T-cell (primary cell): ENCODE measurements at regions not wholly inside any gene's neighbourhood (a gene's known extent, or its start where the extent isn't known, plus 50 kb on each side); places are given as distances from the start of the nearest gene placed in this dataset.
"Not testable (repeated sequence)": the region's sequence is repeated elsewhere in the genome, so short reads cannot be mapped to it uniquely, and the experiment has no call there.

Experiments
- ATAC-seq, 4 experiments: fragments of 200-7000 bp in 3 of 4; fragments of 150-1000 bp in 1 of 4; cut with Tn5 transposase; replicated peaks in 1 of 4; 1 replicate in 3 of 4; 2 replicates in 1 of 4; pipeline ENCODE4 v1.10.0; 2021; ENCODE audit warnings: moderate library complexity in 3 of 4, mild to moderate bottlenecking in 2 of 4, moderate number of reproducible peaks in 1 of 4
- CTCF ChIA-PET, 2 donors: fragments of 300-600 bp; sonication (Branson Sonifier 250); formaldehyde crosslinking; loops; one replicate each; lab custom pipeline; 2022; ENCODE audit warnings: antibody characterized with exemption in 2 of 2; lab: Charles Lee
- POLR2A ChIA-PET, 2 donors: fragments of 300-600 bp; sonication (Branson Sonifier 250); formaldehyde crosslinking; loops; one replicate each; lab custom pipeline; 2022; ENCODE audit warnings: antibody characterized with exemption in 2 of 2; lab: Charles Lee
- DNase-seq, 35 experiments: peaks; one replicate each; pipeline versions ENCODE4 v3.0.0 to v3.0.0-alpha.2; 2013 to 2023
- H3K27ac ChIP-seq: one replicate; pipeline ENCODE4 v1.5.1; 2013; ENCODE audit warnings: low read length
- H3K27me3 ChIP-seq, 2 experiments: replicated peaks in 1 of 2; 1 replicate in 1 of 2; 2 replicates in 1 of 2; pipeline versions ENCODE4 v1.6.1 to v1.7.0; 2013; ENCODE audit warnings: low read length in 1 of 2, mixed read lengths in 1 of 2; ENCODE audit not compliant: control insufficient read depth in 2 of 2, insufficient read depth in 2 of 2; ENCODE audit errors: extremely low read depth in 1 of 2
- H3K36me3 ChIP-seq, 2 donors: 1 replicate in 1 of 2; 2 replicates in 1 of 2; pipeline versions ENCODE4 v1.6.1 to v1.7.0; 2013; ENCODE audit warnings: low read length in 1 of 2; ENCODE audit not compliant: control insufficient read depth in 2 of 2, insufficient read depth in 1 of 2; ENCODE audit errors: extremely low read depth in 1 of 2
- H3K4me1 ChIP-seq, 2 experiments: 1 replicate in 1 of 2; 2 replicates in 1 of 2; pipeline versions ENCODE4 v1.6.1 to v1.7.0; 2013; ENCODE audit warnings: low read length in 2 of 2, mixed read lengths in 1 of 2; ENCODE audit not compliant: insufficient read depth in 2 of 2, control insufficient read depth in 1 of 2; ENCODE audit errors: extremely low read depth in 1 of 2
- H3K4me3 ChIP-seq, 2 donors: 1 replicate in 1 of 2; 2 replicates in 1 of 2; pipeline versions ENCODE4 v1.5.1 to v1.7.0; 2013; ENCODE audit warnings: mild to moderate bottlenecking in 2 of 2, low read length in 1 of 2, moderate library complexity in 1 of 2; ENCODE audit not compliant: control insufficient read depth in 1 of 2; ENCODE audit errors: extremely low read depth in 1 of 2
- H3K9me3 ChIP-seq: 2 replicates; pipeline ENCODE4 v1.7.0; 2013
- H3K27ac Mint-ChIP-seq, 2 donors: one replicate each; pipeline ENCODE4 v1.8.0; 2020 to 2021; ENCODE audit warnings: mild to moderate bottlenecking in 2 of 2, mixed read lengths in 2 of 2
- H3K27me3 Mint-ChIP-seq, 2 donors: one replicate each; pipeline ENCODE4 v1.8.0; 2021 to 2022; ENCODE audit warnings: mixed read lengths in 2 of 2
- H3K36me3 Mint-ChIP-seq: one replicate; pipeline ENCODE4 v1.8.0; 2021; ENCODE audit warnings: mixed read lengths
- H3K4me1 Mint-ChIP-seq, 3 donors: one replicate each; pipeline ENCODE4 v1.8.0; 2020 to 2022; ENCODE audit warnings: mixed read lengths in 3 of 3, mild to moderate bottlenecking in 1 of 3
- H3K4me3 Mint-ChIP-seq, 3 donors: one replicate each; pipeline ENCODE4 v1.8.0; 2020 to 2022; ENCODE audit warnings: mild to moderate bottlenecking in 3 of 3, mixed read lengths in 3 of 3, moderate library complexity in 3 of 3
- H3K9me3 Mint-ChIP-seq, 3 donors: one replicate each; pipeline ENCODE4 v1.8.0; 2020 to 2022; ENCODE audit warnings: mixed read lengths in 3 of 3
- WGBS: methylation state at CpG from one replicate; pipeline ENCODE4 v1.1.5; 2013; ENCODE audit warnings: missing lambda C conversion rate; ENCODE audit not compliant: insufficient coverage; 5-methylcytosine and 5-hydroxymethylcytosine counted together

GRCh38 chr11:122193881-122194480, 78.0 kb upstream of the BLID start:
- ATAC-seq, H3K4me1 ChIP-seq, H3K27ac Mint-ChIP-seq, CTCF ChIA-PET, H3K4me3 ChIP-seq, H3K4me3 Mint-ChIP-seq, H3K36me3 Mint-ChIP-seq, H3K27ac ChIP-seq, H3K9me3 Mint-ChIP-seq, DNase-seq, H3K4me1 Mint-ChIP-seq, H3K36me3 ChIP-seq, H3K27me3 ChIP-seq, H3K9me3 ChIP-seq, POLR2A ChIA-PET: not testable (repeated sequence)
- WGBS = 39% methylated on average over 3 of the region's 5 CpGs
- H3K27me3 Mint-ChIP-seq = peaks cover 7 to 13% of the 10 kb centered on the region in 2 donors

DNA sequence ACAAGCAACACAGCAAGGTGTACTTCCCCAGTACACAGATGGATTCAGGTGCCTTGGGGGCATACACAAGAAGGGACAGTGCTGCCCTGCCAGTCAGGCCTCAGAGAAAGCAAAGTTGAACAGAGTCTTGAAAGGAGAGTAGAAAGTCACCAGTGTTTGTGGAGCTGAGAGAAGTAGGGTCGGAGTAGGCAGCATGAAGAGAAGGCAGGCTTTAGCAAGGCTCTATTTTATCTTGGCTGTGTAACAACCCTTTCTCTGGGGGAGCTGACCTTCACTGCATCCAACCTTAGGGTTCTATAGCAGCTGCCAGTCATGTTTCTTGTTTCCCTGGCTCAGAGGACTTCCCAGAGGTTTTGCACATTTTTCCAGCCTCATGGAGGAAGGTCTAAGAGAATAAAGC, 77.4 kb upstream of the BLID start:
- Mint-ChIP-seq H3K36me3 (no peaks in the 10 kb centered on the region), H3K4me1 (no peaks in the 10 kb centered on the region), H3K9me3 (peaks cover 0 to 4% (median 0%) of the 10 kb centered on the region in 3 donors), H3K4me3 (no peak overlapping the region), H3K27me3 (peaks cover 7 to 13% of the 10 kb centered on the region in 2 donors), H3K27ac (no peak overlapping the region)
- Histone ChIP-seq H3K9me3 (no peaks in the 10 kb centered on the region), H3K27me3 (no peaks in the 10 kb centered on the region), H3K36me3 (no peaks in the 10 kb centered on the region), H3K4me1 (no peaks in the 10 kb centered on the region), H3K27ac (no peak overlapping the region), H3K4me3 (no peak overlapping the region)
- DNase-seq (no peak), ATAC-seq (no peak)
- WGBS = no CpG with 5 or more reads among the region's 1 CpG
- POLR2A ChIA-PET = no interaction called here
- CTCF ChIA-PET = no interaction called here

- no peak overlapping the region for H3K4me3 ChIP-seq
- Mint-ChIP-seq H3K36me3 (no peaks in the 10 kb centered on the region), H3K4me3 (no peak overlapping the region), H3K9me3 (peaks cover 0 to 4% (median 0%) of the 10 kb centered on the region in 3 donors), H3K27ac (no peak overlapping the region), H3K4me1 (no peaks in the 10 kb centered on the region), H3K27me3 (peaks cover 7 to 12% of the 10 kb centered on the region in 2 donors)
- no peaks in the 10 kb centered on the region for H3K4me1 ChIP-seq
- WGBS = 80% methylated on average over 1 of the region's 3 CpGs
- POLR2A ChIA-PET = no interaction called here
- ATAC-seq (no peak), DNase-seq (no peak)
- no peaks in the 10 kb centered on the region for H3K27me3 ChIP-seq
- H3K36me3 ChIP-seq = no peaks in the 10 kb centered on the region
- CTCF ChIA-PET = no interaction called here
- H3K9me3 ChIP-seq = no peaks in the 10 kb centered on the region
- no peak overlapping the region for H3K27ac ChIP-seq
Observed at GRCh38 chr11:122192634-122193255, 76.7 kb upstream of the BLID start.

- Histone ChIP-seq H3K36me3 (no peaks in the 10 kb centered on the region), H3K4me3 (no peak overlapping the region), H3K9me3 (no peaks in the 10 kb centered on the region), H3K4me1 (no peaks in the 10 kb centered on the region), H3K27me3 (no peaks in the 10 kb centered on the region), H3K27ac (no peak overlapping the region)
- CTCF ChIA-PET = no interaction called here
- POLR2A ChIA-PET = interaction anchor here in 1 of 2 donors (0.6 kb wide), 1 partner anchor 8 kb away, joined by 3 read pairs; no protein-coding TSS in a partner anchor
- Mint-ChIP-seq H3K4me3 (no peak overlapping the region), H3K4me1 (no peaks in the 10 kb centered on the region), H3K27me3 (peaks cover 1 to 6% of the 10 kb centered on the region in 2 donors), H3K36me3 (no peaks in the 10 kb centered on the region), H3K9me3 (no peaks in the 10 kb centered on the region), H3K27ac (no peak overlapping the region)
- WGBS = no CpG with 5 or more reads among the region's 2 CpGs
- DNase-seq (no peak), ATAC-seq (no peak)
Observed at GRCh38 chr11:122190768-122191167, 74.8 kb upstream of the BLID start.

- Mint-ChIP-seq H3K4me1 (no peaks in the 10 kb centered on the region), H3K36me3 (no peaks in the 10 kb centered on the region), H3K27ac (no peak overlapping the region), H3K4me3 (no peak overlapping the region), H3K9me3 (no peaks in the 10 kb centered on the region), H3K27me3 (peaks cover 3 to 9% of the 10 kb centered on the region in 2 donors)
- Histone ChIP-seq H3K4me1 (no peaks in the 10 kb centered on the region), H3K9me3 (no peaks in the 10 kb centered on the region), H3K27me3 (no peaks in the 10 kb centered on the region), H3K36me3 (no peaks in the 10 kb centered on the region), H3K27ac (no peak overlapping the region), H3K4me3 (no peak overlapping the region)
- ChIA-PET CTCF (no interaction called here), POLR2A (interaction anchor here (0.6 to 0.7 kb wide), 2 partner anchors 15 to 21 kb away, joined by 4 to 6 read pairs; no protein-coding TSS in a partner anchor)
- WGBS = no CpG with 5 or more reads among the region's 2 CpGs
- DNase-seq (no peak), ATAC-seq (no peak)
Observed at GRCh38 chr11:122189229-122189628, 73.2 kb upstream of the BLID start.

DNA sequence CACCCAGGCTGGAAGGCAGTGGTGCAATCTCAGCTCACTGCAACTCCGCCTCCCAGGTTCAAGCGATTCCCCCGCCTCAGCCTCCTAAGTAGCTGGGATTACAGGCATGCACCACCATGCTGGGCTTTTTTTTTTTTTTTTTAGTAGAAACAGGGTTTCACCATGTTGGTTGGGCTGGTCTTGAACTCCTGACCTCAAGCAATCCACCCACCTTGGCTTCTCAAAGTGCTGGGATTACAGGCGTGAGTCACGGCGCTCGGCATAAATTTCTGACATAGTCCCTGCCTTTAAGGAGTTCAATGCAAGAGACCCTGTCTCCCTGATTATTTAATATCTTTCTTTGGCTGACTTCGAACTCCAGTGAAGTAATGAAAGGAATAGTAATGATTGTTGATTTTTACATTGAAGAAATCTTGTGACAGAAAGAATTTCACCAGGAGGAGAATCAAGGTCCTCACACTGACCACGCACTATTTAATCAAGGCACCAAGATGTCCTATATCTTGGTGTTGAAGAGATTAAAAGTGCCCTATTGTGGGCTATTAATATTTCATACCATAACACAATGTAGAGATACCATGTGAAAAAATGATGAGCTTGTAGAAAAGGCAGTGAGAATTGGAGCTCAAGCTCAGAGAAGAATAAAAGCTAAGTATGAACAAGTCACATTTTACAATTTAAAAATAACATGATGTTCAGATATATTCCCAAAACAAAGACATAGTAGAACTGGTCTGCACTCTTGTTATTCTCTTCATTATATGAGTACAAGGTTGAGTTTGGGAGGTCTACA, 71.6 kb upstream of the BLID start:
- Histone ChIP-seq H3K27ac (no peak overlapping the region), H3K9me3 (no peaks in the 10 kb centered on the region), H3K27me3 (no peaks in the 10 kb centered on the region), H3K4me3 (no peak overlapping the region), H3K4me1 (no peaks in the 10 kb centered on the region), H3K36me3 (no peaks in the 10 kb centered on the region)
- ChIA-PET POLR2A (no interaction called here), CTCF (no interaction called here)
- Mint-ChIP-seq H3K27ac (no peak overlapping the region), H3K4me1 (no peaks in the 10 kb centered on the region), H3K36me3 (no peaks in the 10 kb centered on the region), H3K4me3 (no peak overlapping the region), H3K27me3 (peaks cover 0 to 7% of the 10 kb centered on the region in 2 donors), H3K9me3 (no peaks in the 10 kb centered on the region)
- WGBS = no CpG with 5 or more reads among the region's 9 CpGs
- ATAC-seq = no peak
- no peak for DNase-seq
